HT-29 (cell line): ENCODE measurements at regions not wholly inside any gene's neighbourhood (a gene's known extent, or its start where the extent isn't known, plus 50 kb on each side); places are given as distances from the start of the nearest gene placed in this dataset.
"Not testable (repeated sequence)": the region's sequence is repeated elsewhere in the genome, so short reads cannot be mapped to it uniquely, and the experiment has no call there.

Source experiments
- DNase-seq: peaks from one replicate; pipeline ENCODE4 v3.0.0-alpha.2; 2015; ENCODE audit warnings: low spot score

DNA sequence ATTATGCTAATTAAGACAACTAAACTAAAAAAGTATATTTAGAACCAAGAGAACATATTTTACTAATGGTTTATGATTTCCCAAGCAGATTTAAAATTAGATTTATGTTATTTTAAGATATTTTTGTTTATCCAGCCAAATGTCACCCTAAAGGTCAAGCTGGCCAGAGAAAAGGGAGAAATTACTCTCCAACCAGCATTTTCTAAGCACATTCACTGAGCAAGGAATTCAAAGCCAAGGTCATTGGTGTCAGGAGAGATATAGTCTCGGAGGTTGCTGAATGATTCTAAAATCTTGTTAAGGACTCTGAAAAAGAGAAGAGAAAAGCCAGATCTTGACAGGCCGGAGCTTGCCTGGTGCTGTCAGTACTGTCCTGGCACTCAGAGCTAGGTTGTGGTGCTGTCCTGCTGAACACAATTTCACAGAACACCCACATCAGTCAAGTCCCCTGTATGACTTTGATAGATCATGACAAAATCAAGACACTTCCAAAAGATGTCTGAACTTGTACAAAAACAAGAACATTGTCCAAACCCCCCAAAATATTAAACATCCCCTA lies 222.3 kb upstream of the SMLR1 start:
- DNase-seq: no peak

DNA sequence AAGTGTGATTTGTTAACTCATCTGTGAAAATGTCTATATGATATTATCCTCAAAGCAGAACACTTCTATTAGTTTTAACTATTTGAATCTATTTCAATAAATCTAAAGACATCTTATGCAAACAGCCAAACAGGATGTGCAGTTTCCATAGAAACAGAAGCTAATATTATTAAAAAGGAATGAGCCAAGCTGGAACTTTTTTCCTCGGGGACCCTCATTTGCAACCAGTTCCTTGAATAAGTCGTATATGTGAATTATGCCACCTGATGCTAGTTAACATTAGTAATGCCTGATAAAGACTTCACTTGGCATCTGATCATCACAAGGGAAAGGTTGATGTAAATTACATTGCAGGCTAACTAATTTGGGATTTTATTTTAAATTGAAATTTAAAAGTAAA lies 216.9 kb upstream of the SMLR1 start:
- no peak for DNase-seq

DNA sequence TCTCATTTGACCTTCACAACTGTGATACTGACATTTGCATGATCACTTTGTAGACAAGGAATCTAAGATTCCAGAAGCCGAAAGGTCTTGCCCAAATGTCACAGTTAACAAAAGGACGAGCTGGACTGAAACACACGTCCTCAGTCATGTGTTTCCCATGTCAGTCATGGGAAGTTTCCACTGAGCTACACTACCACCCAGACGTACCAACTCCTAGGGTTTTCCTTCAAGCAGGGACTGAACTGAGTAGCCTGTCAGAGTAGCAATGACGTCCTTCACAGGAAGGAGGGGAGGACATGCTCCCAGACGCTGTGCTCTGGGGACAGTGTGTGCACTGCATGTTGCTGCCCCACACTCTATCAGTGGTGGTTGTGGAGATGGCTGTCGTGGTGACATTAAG lies 215.8 kb upstream of the SMLR1 start:
- DNase-seq: no peak

DNA sequence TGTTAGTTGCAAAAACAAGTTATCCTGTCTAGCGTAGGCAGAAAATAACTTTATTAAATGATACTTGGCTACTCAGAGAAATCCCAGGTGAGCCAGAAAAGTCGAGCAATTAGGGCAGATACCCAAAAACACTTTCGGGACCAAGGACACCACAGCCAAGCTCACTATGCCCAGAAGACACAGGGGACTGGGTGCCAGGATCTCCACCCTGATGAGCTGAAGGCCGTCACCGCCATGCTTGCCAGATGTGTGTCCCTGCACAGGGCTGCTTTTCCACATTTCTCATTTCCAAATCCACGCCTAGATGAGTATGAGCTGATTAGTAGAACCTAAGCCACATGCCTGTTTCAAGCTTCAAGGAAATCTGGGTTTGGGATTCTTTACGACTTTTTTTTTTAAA lies 214.0 kb upstream of the SMLR1 start:
- DNase-seq: no peak

DNA sequence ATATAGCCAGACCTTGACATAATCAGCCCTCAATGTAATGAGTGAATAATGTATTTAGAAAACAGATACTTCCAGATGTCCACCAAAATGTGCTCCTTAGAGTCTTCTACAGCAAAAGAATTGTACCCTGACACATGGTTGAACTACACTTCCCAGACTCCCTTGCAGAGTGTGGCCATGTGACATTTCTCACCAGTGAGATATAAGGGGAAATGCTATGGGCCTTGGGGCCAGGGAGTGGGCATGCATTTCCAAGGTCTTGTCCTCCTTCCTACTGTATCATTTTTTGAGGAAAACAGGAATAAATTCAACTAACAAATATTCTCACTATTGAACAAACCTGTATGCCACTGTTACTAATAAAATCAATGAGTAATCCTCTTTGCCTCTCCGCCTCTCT lies 211.4 kb upstream of the SMLR1 start:
- peak; percentile 10 for DNase-seq

DNA sequence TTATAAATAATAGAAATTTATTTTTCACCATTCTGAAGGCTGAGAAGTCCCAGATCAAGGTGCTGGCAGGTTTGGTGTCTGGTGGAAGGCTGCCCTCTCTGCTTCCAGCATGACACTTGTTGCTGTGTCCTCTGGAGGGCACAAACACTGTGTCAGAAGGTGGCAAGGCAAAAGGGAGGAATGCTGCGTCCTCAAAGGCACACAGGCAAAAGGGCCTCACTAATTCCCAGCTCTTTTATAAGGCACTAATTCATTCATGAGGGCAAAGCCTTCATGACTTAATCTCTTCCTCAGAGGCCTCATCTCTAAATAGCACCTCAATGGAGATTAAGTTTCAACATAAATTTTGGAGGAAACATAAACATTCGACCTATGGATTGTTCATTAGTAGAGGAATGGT lies 209.5 kb upstream of the SMLR1 start:
- DNase-seq: no peak

DNA sequence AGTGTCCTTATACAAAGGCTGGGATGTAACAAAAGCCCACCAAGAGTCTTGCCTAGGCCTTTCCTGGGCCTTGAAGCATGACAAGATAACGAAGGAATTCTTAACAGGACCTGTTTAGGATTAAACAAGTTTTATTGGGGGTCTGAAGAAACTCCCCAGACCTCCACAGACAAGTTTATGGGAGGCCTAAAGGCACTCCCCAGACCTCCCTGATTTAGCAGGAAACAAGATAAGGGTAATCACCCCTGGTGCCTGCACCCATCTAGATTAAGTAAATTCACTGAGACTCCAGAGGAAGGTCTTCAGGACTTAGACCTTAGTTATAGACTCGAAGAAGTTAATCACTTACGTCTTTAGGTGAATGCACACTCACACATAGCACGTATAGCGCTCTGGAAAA lies 208.4 kb upstream of the SMLR1 start:
- not testable (repeated sequence) for DNase-seq

DNA sequence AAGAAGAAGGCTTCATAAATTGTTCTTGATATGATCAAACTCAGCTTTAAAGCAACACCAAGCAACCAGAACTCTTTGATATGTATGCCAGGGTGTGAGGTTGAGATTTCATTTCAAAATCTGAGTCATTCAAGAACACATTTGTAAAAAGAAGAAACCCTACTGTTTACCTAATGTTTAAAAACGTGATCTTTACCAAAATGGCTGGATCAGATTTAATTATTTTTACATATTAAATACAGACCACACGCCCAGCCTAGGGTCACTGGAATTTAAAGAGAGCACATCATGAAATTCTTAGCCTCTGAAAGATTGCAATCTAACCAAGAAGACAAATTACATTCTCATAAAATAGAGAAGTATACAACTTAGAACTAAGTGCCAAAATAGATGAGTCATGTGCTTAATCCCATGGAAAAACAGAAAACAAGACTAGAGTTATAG lies 206.8 kb upstream of the SMLR1 start:
- DNase-seq: no peak

DNA sequence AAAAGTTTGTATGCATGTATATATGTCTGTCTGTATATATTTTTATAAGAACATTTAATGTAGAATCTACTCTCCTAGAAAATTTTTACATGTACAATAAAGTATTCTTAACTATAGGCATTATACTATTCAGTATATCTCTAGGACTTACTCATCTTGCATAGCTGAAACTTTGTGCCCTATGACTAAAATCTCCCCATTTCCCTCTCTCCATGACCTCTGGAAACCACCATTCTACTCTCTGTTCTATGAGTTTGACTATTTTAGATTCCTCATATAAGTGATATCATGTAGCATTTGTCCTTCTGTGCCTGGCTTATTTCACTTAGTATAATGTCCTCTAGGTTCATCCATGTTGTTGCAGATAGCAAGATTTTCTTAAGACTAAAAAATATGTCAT lies 205.1 kb upstream of the SMLR1 start:
- DNase-seq: no peak

DNA sequence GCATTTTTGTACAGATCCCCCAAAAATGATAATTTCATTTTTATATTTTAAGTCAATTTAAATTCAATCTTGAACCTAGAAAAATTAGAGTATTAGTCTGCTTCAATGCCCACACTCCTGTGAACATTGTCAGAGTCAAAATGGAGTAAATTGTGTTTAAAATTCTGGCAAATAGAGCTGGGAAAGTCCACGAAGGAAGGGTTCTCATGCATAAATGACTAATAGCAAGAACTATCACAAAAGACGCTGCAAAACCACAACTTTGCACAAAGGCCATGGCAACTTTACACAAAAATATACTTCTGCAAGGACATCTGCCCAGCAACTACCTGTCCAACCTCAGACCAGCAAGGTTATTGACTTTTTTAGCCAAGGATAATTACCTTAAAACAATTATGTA lies 203.2 kb upstream of the SMLR1 start:
- DNase-seq: no peak

DNA sequence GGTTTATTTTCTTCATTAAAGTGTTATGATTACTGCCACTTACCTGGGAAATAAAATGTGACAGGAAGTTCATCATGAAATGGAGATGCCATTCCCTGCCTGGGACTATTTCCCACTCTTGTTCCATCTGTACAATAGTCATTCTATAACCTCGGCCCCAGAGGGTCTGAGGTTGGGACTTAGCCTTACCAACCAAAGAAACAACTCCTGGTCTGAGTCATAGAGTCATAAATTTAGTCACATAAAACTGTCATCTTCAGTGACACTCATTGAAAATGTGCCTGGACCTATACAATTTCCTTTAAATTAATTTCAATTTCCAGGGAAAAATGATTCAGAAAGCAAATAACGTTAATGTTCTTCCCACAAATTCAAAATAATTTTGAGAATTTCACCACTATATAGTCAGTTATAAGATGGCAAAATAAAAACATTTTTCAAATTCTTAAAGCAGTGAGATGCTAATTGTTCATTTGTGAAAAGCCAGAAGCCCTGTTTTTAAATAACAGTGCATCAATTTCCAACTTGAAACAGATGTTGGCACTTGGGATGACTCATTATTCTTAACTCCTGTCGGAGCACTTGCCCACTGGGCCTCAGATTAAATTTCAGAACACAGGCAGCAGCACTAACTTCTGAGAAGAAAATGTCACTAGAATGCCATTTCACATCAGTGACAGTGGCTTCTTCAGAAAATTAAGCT lies 201.2 kb upstream of the SMLR1 start:
- peak; percentile 7 for DNase-seq

DNA sequence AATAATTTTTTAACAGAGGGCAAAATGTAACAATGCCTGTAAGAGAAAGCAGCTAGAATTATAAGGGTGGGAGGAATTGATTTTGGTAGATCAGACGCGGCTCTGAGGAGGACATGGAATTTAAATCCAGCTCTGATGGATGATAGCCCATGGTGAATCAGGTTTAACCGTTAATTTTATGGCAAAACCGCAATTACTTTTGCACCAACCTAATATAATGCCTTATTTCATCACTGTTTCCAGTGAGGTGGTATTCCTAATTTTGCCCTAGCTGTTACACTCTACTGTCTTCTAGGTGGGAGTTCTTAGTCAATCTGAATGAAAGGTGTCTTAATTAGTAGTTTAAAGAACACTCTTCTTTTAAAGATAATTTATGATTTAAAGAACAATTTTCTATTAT lies 198.3 kb upstream of the SMLR1 start:
- no peak for DNase-seq

DNA sequence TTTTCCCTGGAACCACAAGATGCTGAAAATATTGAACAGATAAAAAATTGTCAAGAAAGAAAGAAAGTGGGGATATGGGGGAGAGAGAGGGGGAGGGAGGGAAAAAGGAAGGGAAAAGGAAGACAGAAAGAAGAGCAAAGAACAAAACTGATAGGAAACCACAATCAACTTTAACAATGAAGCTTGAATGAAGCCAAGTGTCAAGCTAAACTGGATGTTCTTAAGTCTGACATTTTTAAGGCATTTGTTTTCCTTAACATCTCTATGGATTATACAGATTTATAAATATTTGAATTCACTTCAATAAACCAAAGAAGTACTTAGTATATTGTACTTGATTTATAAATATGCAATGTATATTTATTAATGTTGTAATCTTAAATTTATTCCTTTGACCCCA lies 197.6 kb upstream of the SMLR1 start:
- DNase-seq: no peak

DNA sequence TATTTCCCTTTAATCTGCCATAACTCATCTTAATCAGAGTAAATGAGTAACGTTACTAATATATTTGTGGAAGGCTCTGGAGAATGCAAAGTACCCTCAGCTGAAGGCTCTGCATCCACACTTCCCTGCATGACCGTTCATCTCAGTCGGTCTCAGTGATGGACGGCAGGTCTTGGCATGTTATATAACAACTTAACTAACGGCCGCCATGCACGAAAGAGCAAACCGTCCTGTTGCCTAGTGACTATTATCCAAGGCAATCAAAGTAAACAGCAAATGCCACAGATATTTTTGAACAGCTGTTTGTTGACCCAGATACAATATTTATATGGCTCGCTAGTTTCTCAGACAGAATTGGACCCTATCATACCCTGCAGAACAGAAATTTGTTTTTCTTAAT lies 194.9 kb upstream of the SMLR1 start:
- DNase-seq: no peak

DNA sequence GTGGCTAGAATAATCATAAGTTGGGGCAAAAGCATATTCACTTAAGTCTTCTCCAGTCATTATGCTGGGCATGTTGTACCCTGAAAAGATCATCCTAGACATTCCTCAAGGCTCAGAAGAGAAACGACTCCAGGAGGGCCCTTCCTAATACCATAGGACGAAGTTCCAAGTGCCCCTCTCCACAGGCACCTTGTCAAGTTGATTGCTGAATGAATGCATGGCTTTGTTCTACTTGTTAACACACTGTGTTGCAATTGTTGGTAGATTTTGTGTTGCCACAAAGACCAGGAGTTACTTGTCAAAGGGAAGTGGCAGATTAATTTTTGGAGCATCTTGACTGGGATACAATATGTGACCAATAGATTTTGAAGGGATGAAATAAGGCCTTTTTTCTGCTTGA lies 194.3 kb upstream of the SMLR1 start:
- DNase-seq: no peak

DNA sequence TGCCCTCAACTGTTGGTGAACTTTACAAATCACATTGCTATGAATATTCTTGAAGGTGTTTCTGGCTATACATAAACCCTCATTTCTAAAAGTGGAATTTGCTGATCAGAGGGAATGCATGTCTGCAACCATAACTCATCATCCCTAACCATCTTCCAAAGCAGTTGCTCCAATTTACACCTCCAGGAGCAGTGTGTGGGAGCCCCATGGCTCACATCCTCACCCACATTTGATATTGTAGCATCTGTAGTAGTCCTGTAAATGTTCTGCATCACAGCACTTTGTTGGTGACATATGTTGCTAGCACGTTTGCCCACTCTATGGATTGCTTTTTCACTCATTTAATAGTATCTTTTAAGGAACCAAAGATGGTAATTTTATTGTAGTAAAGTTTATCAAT lies 183.8 kb upstream of the SMLR1 start:
- DNase-seq: no peak

DNA sequence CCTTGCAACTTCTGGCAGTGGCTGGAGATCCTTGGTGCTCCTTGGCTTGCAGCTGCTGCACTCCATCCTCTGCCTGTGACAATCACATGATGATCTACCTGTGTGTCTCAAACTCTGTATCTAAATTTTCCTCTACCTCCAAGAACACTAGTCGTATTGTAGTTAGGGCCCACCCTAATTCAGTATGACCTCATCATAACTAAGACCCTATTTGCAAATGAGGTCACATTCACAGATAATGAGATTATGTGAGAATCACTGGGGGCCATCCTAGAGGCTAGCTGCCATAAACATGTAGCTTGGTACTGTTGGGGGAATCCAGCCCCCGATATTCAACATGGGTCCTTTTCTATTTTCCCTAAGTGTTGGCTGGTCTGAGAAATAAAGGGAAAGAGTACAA lies 183.0 kb upstream of the SMLR1 start:
- DNase-seq: no peak

DNA sequence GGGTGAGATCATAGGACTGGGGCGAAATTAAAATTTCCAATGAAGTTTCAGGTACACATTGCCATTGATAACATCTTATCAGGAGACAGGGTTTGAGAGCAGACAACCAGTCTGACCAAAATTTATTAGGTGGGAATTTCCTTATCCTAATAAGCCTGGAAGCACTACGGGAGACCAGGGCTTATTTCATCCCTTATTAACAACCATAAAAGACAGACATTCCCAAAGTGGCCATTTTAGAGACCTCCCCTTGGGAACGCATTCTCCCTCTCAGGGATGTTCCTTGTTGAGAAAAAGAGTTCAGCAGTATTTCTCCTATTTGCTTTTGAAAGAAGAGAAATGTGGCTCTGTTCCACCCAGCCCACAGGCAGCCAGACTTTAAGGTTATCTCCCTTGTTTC lies 182.4 kb upstream of the SMLR1 start:
- not testable (repeated sequence) for DNase-seq

DNA sequence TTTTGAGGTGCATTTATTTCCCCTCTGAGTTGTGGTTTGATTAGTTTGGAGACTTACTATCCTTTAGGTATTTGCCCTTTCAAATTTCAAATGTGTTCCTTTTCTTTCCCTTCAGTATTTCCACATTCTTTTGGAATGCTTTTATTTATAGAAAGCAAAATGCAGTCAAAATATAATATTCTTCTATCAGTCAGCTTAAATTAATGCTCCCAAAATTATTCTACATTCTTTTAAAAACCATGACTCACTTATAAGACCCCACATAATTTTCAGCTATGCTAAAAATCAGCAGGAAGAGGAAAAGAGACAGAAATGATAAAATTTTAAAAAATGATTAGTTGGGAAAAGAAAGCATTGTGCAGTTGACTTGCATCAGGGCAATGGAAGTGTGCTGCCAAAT lies 180.0 kb upstream of the SMLR1 start:
- no peak for DNase-seq

DNA sequence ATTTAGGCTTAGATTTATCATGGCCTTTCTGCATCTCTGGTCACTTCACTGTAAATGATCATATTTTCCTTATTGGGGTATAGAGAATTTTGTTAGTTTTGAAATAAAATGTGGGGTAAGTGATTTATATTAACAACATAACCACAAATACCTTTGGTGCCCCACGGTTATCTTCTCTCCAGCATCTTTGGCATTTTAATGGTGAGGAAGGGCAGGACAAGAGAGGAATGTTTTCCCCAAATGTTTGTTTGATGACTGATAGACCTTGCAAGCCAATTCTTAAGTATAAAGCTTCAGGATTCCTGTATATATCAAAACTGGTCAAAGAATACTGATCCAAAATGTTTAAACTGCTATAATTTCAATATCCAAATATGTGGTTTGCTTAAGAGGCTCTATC lies 171.6 kb upstream of the SMLR1 start:
- DNase-seq: no peak

DNA sequence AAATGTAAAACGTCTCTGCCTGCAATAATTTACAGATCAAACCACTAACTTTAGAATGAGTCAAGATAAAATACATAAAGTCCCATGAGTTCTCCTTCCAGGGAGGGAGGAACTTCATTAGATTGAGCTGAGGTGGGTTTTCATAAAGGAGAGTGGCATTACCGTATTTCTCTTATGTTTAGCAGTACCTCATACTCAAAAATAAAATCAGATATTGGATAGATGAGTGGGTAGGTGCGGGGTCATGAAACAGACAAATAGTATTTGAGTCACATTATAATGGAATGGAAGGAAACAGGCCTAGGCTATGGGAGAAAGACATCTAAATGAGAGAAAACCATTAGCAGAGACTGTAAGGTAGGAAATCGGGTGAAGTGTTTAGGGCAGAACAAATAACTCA lies 166.1 kb upstream of the SMLR1 start:
- DNase-seq: no peak

DNA sequence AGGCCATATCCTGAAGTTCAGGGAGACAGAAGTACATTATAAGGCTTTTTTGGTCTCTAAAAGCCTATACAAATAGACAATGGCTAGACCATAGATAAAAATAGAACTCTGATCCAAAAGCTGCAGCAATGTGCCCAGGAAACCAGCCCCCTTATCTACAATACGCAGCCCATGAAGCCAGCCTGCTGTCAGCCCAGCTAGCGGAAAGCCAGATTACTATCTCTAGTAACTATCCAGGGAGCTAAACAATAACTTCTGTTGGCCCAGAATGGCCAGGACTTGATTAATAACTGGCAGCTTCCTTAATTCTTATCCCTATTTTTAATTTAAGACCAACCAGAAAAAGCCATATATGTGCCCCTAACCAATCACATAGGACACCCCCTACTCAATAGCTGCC lies 160.4 kb upstream of the SMLR1 start:
- DNase-seq: no peak

DNA sequence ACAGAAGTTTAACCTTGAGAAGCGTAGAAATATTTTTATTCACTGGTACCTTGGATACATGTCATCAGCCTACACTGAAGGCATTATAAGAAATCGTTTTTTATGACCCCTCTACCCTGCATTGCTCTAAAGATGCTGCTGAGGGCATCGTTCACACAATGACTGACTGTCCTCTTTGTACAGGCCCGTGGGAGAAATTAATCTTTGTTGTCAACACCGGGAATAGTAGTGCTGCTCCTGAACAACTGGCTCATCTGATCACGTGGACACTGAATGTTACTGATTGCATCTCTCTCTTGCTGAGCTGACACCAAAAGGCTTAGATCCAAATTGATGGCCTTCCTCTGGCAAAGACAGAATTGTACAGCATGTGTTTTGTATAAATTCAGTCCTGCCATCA lies 157.1 kb upstream of the SMLR1 start:
- DNase-seq: no peak

DNA sequence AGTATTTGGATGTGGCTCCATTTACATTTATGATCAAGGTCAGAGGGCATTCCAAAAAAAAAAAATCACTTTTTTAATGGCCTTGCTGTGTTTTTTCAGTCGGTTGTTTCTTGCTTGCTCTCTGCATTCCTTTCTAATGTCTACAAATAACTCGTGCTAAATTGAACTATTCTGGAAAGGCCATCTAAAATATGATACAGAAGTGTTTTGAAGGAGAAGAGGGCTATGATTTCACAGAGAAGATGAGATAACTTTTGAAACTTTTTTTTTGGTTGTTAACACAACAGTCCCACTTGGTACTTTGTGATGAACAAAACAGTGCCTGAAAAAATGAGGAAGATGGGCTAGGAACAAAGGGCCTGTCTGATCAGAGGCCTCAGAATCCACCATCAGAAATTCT lies 156.1 kb upstream of the SMLR1 start:
- no peak for DNase-seq
